Activated CD4-positive, alpha-beta T cell treated with anti-CD3 and anti-CD28 coated beads for 36 hours (primary cell): ENCODE measurements at regions not wholly inside any gene's neighbourhood (a gene's known extent, or its start where the extent isn't known, plus 50 kb on each side); places are given as distances from the start of the nearest gene placed in this dataset.
A peak's percentile ranks its signal among the peaks of the same experiment; 100 is the strongest.

Experiments used
- ATAC-seq: fragments of 200-7000 bp; cut with Tn5 transposase; one replicate; pipeline ENCODE4 v1.10.0; 2021; ENCODE audit warnings: mild to moderate bottlenecking, moderate library complexity
- CTCF ChIA-PET: fragments of 350-600 bp; sonication (Branson Sonifier 250); formaldehyde crosslinking; loops from one replicate; lab custom pipeline; 2021; ENCODE audit warnings: antibody characterized with exemption; lab: Charles Lee
- POLR2A ChIA-PET: fragments of 350-600 bp; sonication (Branson Sonifier 250); formaldehyde crosslinking; loops from one replicate; lab custom pipeline; 2021; ENCODE audit warnings: antibody characterized with exemption, inconsistent platforms; lab: Charles Lee
- DNase-seq: peaks from one replicate; pipeline ENCODE4 v3.0.0-alpha.2; 2020
- H3K27ac Mint-ChIP-seq: one replicate; pipeline ENCODE4 v1.8.0; 2021; ENCODE audit warnings: mixed read lengths
- H3K27me3 Mint-ChIP-seq: one replicate; pipeline ENCODE4 v1.8.0; 2021; ENCODE audit warnings: mixed read lengths
- H3K36me3 Mint-ChIP-seq: one replicate; pipeline ENCODE4 v1.8.0; 2021; ENCODE audit warnings: low read depth, mixed read lengths
- H3K4me1 Mint-ChIP-seq: one replicate; pipeline ENCODE4 v1.8.0; 2021; ENCODE audit warnings: mixed read lengths
- H3K4me3 Mint-ChIP-seq: one replicate; pipeline ENCODE4 v1.8.0; 2021; ENCODE audit warnings: mild to moderate bottlenecking, moderate library complexity, mixed read lengths
- H3K9me3 Mint-ChIP-seq: one replicate; pipeline ENCODE4 v1.8.0; 2021; ENCODE audit warnings: low read depth, mixed read lengths
- intact Hi-C, 2 experiments: fragments of 100-400 bp; cut with DNase I in 1 of 2; cut with micrococcal nuclease in 1 of 2; formaldehyde crosslinking; loops; one replicate each; pipeline versions ENCODE4 v1.14.2 to v1.15.1; 2022 to 2024; cut with DNase I, micrococcal nuclease

- DNase-seq = no peak
- Mint-ChIP-seq H3K9me3 (no peaks in the 10 kb centered on the region), H3K36me3 (no peaks in the 10 kb centered on the region), H3K4me1 (no peaks in the 10 kb centered on the region), H3K27me3 (peaks cover 18% of the 10 kb centered on the region), H3K27ac (no peak overlapping the region), H3K4me3 (no peak overlapping the region)
- ChIA-PET CTCF (interaction anchor here (1.1 kb wide), 1 partner anchor 20 kb away, joined by 3 read pairs; no protein-coding TSS in a partner anchor), POLR2A (no interaction called here)
- intact Hi-C loops = no loop called here
- no peak for ATAC-seq
Measured at GRCh38 chr10:4676566-4676965, 149.4 kb upstream of the AKR1E2 start.

GRCh38 chr10:4675808-4676207, 150.2 kb upstream of the AKR1E2 start:
- ChIA-PET CTCF (no interaction called here), POLR2A (no interaction called here)
- peaks cover 20% of the 10 kb centered on the region for H3K27me3 Mint-ChIP-seq
- no peaks in the 10 kb centered on the region for H3K36me3 Mint-ChIP-seq
- H3K4me3 Mint-ChIP-seq = no peak overlapping the region
- intact Hi-C loops = no loop called here
- H3K4me1 Mint-ChIP-seq = no peaks in the 10 kb centered on the region
- no peak overlapping the region for H3K27ac Mint-ChIP-seq
- no peaks in the 10 kb centered on the region for H3K9me3 Mint-ChIP-seq
- ATAC-seq (no peak), DNase-seq (no peak)

GRCh38 chr10:4673279-4674040, 152.5 kb upstream of the AKR1E2 start:
- no peaks in the 10 kb centered on the region for H3K4me1 Mint-ChIP-seq

GRCh38 chr10:4672201-4672600, 153.8 kb upstream of the AKR1E2 start:
- intact Hi-C loops = no loop called here
- H3K27me3 Mint-ChIP-seq = peaks cover 18% of the 10 kb centered on the region
- ATAC-seq (no peak), DNase-seq (no peak)
- no peak overlapping the region for H3K27ac Mint-ChIP-seq
- no peaks in the 10 kb centered on the region for H3K36me3 Mint-ChIP-seq
- no peak overlapping the region for H3K4me3 Mint-ChIP-seq
- H3K9me3 Mint-ChIP-seq = peaks cover 4% of the 10 kb centered on the region
- no peaks in the 10 kb centered on the region for H3K4me1 Mint-ChIP-seq
- CTCF ChIA-PET = no interaction called here
- POLR2A ChIA-PET = no interaction called here

More at GRCh38 chr10:4673279-4674040, 152.5 kb upstream of the AKR1E2 start:
- H3K27me3 Mint-ChIP-seq = peaks cover 18% of the 10 kb centered on the region
- ChIA-PET CTCF (no interaction called here), POLR2A (no interaction called here)
- H3K4me3 Mint-ChIP-seq = no peak overlapping the region
- H3K27ac Mint-ChIP-seq = no peak overlapping the region
- H3K9me3 Mint-ChIP-seq = peaks cover 4% of the 10 kb centered on the region
- intact Hi-C loops = no loop called here
- ATAC-seq (no peak), DNase-seq (no peak)
- H3K36me3 Mint-ChIP-seq = no peaks in the 10 kb centered on the region

- H3K4me1 Mint-ChIP-seq = no peaks in the 10 kb centered on the region
- ATAC-seq (no peak), DNase-seq (no peak)
- no peak overlapping the region for H3K4me3 Mint-ChIP-seq
- no peak overlapping the region for H3K27ac Mint-ChIP-seq
- H3K27me3 Mint-ChIP-seq = peaks cover 17% of the 10 kb centered on the region
- H3K9me3 Mint-ChIP-seq = peaks cover 4% of the 10 kb centered on the region
- ChIA-PET POLR2A (no interaction called here), CTCF (interaction anchor here (0.9 kb wide), 1 partner anchor 11 kb away, joined by 3 read pairs; no protein-coding TSS in a partner anchor)
- intact Hi-C loops = no loop called here
- H3K36me3 Mint-ChIP-seq = no peaks in the 10 kb centered on the region
Measured at GRCh38 chr10:4671451-4672145, 154.4 kb upstream of the AKR1E2 start.

GRCh38 chr10:4670737-4671136, 155.3 kb upstream of the AKR1E2 start:
- no peak for ATAC-seq
- Mint-ChIP-seq H3K27me3 (peaks cover 13% of the 10 kb centered on the region), H3K36me3 (no peaks in the 10 kb centered on the region), H3K27ac (no peak overlapping the region), H3K4me3 (no peak overlapping the region), H3K9me3 (peaks cover 4% of the 10 kb centered on the region), H3K4me1 (no peaks in the 10 kb centered on the region)
- intact Hi-C loops = no loop called here
- DNase-seq = no peak
- CTCF ChIA-PET = interaction anchor here (0.6 to 1.3 kb wide), 3 partner anchors 12 to 36 kb away, joined by 3 to 4 read pairs (median 3); no protein-coding TSS in a partner anchor
- POLR2A ChIA-PET = no interaction called here

- CTCF ChIA-PET = interaction anchor here (0.6 to 1.3 kb wide), 4 partner anchors 9 to 419 kb away, joined by 3 to 4 read pairs (median 3); no protein-coding TSS in a partner anchor
- Mint-ChIP-seq H3K36me3 (no peaks in the 10 kb centered on the region), H3K4me3 (no peak overlapping the region), H3K27me3 (peaks cover 8% of the 10 kb centered on the region), H3K4me1 (no peaks in the 10 kb centered on the region), H3K27ac (no peak overlapping the region), H3K9me3 (peaks cover 4% of the 10 kb centered on the region)
- no peak for DNase-seq
- POLR2A ChIA-PET = no interaction called here
- ATAC-seq = no peak
- intact Hi-C loops = no loop called here
Measured at GRCh38 chr10:4669585-4669984, 156.4 kb upstream of the AKR1E2 start.

- H3K27me3 Mint-ChIP-seq = peaks cover 13% of the 10 kb centered on the region
- DNase-seq = peak; percentile 41
- H3K9me3 Mint-ChIP-seq = no peaks in the 10 kb centered on the region
- peaks cover 7% of the 10 kb centered on the region for H3K4me1 Mint-ChIP-seq
- H3K36me3 Mint-ChIP-seq = no peaks in the 10 kb centered on the region
- peak; percentile 98 for ATAC-seq
- ChIA-PET POLR2A (no interaction called here), CTCF (interaction anchor here (1.1 kb wide), 1 partner anchor 19 kb away, joined by 3 read pairs; no protein-coding TSS in a partner anchor)
- H3K4me3 Mint-ChIP-seq = no peak overlapping the region
- intact Hi-C loops = no loop called here
- H3K27ac Mint-ChIP-seq = no peak overlapping the region
Measured at GRCh38 chr10:4663162-4663992, 162.6 kb upstream of the AKR1E2 start.

GRCh38 chr10:4662576-4663161, 163.3 kb upstream of the AKR1E2 start:
- H3K4me3 Mint-ChIP-seq = no peak overlapping the region
- H3K36me3 Mint-ChIP-seq = no peaks in the 10 kb centered on the region
- intact Hi-C loops = no loop called here
- H3K9me3 Mint-ChIP-seq = no peaks in the 10 kb centered on the region
- H3K27ac Mint-ChIP-seq = no peak overlapping the region
- POLR2A ChIA-PET = no interaction called here
- DNase-seq = no peak
- no peak for ATAC-seq
- peaks cover 7% of the 10 kb centered on the region for H3K4me1 Mint-ChIP-seq
- H3K27me3 Mint-ChIP-seq = peaks cover 13% of the 10 kb centered on the region
- CTCF ChIA-PET = interaction anchor here (1.1 kb wide), 1 partner anchor 19 kb away, joined by 3 read pairs; no protein-coding TSS in a partner anchor

GRCh38 chr10:4661511-4662255, 164.3 kb upstream of the AKR1E2 start:
- Mint-ChIP-seq H3K4me3 (no peak overlapping the region), H3K4me1 (peaks cover 7% of the 10 kb centered on the region), H3K36me3 (no peaks in the 10 kb centered on the region), H3K27ac (no peak overlapping the region), H3K9me3 (no peaks in the 10 kb centered on the region), H3K27me3 (peaks cover 13% of the 10 kb centered on the region)
- ChIA-PET CTCF (no interaction called here), POLR2A (interaction anchor here (0.6 kb wide), 1 partner anchor 957 kb away, joined by 3 read pairs; no protein-coding TSS in a partner anchor)
- ATAC-seq = no peak
- no peak for DNase-seq
- intact Hi-C loops = no loop called here
